ENCODE measurements at regions not wholly inside any gene's neighbourhood (a gene's known extent, or its start where the extent isn't known, plus 50 kb on each side); places are given as distances from the start of the nearest gene placed in this dataset.

- TF ChIP-seq, protein P1, sequence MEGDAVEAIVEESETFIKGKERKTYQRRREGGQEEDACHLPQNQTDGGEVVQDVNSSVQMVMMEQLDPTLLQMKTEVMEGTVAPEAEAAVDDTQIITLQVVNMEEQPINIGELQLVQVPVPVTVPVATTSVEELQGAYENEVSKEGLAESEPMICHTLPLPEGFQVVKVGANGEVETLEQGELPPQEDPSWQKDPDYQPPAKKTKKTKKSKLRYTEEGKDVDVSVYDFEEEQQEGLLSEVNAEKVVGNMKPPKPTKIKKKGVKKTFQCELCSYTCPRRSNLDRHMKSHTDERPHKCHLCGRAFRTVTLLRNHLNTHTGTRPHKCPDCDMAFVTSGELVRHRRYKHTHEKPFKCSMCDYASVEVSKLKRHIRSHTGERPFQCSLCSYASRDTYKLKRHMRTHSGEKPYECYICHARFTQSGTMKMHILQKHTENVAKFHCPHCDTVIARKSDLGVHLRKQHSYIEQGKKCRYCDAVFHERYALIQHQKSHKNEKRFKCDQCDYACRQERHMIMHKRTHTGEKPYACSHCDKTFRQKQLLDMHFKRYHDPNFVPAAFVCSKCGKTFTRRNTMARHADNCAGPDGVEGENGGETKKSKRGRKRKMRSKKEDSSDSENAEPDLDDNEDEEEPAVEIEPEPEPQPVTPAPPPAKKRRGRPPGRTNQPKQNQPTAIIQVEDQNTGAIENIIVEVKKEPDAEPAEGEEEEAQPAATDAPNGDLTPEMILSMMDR (IDR thresholded peaks at IDR 0.05; ENCODE audit: low read depth, low read length) = no peak
- Histone ChIP-seq H3K4me1 (peaks cover 5% of the 10 kb centered on the region), H3K9me3 (no peaks in the 10 kb centered on the region), H3K36me3 (no peaks in the 10 kb centered on the region), H3K27me3 (no peaks in the 10 kb centered on the region), H3K4me3 (ENCODE audit: low read depth, low read length) (no peak overlapping the region)
- no peak for DNase-seq
Measured at GRCh38 chr6:144602523-144603180, 317.5 kb downstream of the UTRN start.

GRCh38 chr6:144606083-144606482 lies 320.9 kb downstream of the UTRN start:
- no peaks in the 10 kb centered on the region for H3K36me3 ChIP-seq
- no peaks in the 10 kb centered on the region for H3K9me3 ChIP-seq
- no peaks in the 10 kb centered on the region for H3K4me1 ChIP-seq
- H3K27me3 ChIP-seq = no peaks in the 10 kb centered on the region
- TF ChIP-seq, protein P1 (IDR thresholded peaks at IDR 0.05; ENCODE audit: low read depth, low read length) = no peak
- H3K4me3 ChIP-seq (ENCODE audit: low read depth, low read length) = no peak overlapping the region
- DNase-seq = no peak

DNA sequence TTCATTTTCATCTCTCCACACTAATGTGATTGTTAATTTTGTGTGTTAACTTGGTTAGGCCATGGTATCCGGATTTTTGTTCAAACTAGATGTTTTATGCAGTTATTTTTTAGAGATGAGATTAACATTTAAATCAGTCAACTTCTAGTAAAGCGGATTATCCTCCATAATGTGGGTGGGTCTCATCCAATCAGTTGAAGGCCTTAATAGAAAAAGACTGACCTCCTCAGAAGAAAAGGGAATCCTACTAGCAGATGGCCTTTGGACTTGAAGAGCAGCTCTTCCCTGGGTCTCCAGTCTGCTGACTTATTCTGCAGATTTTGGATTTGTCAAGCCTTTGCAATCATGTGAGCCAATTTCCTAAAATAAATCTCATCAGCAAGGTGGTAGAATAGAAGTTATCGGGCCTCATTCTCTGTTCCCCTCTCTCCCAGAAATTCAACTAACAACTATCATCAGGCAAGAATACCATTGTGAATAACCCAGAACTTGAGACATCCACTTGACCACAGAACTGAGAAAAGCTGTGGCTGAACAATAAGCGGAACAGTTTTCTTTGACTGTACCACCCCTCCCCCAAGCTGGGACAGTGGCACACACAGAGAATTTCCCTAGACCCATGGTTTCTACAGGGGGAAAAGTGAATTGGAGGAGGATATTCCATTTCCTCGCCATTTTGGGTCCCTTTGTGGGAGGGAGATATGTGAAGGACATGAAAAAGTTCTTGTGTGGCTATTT lies 323.0 kb downstream of the UTRN start:
- TF ChIP-seq, protein P1 (IDR thresholded peaks at IDR 0.05; ENCODE audit: low read depth, low read length) = no peak
- DNase-seq = no peak
- Histone ChIP-seq H3K4me1 (no peaks in the 10 kb centered on the region), H3K4me3 (ENCODE audit: low read depth, low read length) (no peak overlapping the region), H3K9me3 (no peaks in the 10 kb centered on the region), H3K36me3 (no peaks in the 10 kb centered on the region), H3K27me3 (no peaks in the 10 kb centered on the region)

- Histone ChIP-seq H3K9me3 (no peaks in the 10 kb centered on the region), H3K4me3 (ENCODE audit: low read depth, low read length) (no peak overlapping the region), H3K4me1 (no peaks in the 10 kb centered on the region), H3K36me3 (no peaks in the 10 kb centered on the region), H3K27me3 (no peaks in the 10 kb centered on the region)
- no peak for DNase-seq
- TF ChIP-seq, protein P1 (IDR thresholded peaks at IDR 0.05; ENCODE audit: low read depth, low read length) = no peak
Measured at GRCh38 chr6:144612811-144613210, 327.7 kb downstream of the UTRN start.

GRCh38 chr6:144613859-144614258 lies 328.7 kb downstream of the UTRN start:
- H3K9me3 ChIP-seq = no peaks in the 10 kb centered on the region
- DNase-seq = no peak
- TF ChIP-seq, protein P1 (IDR thresholded peaks at IDR 0.05; ENCODE audit: low read depth, low read length) = no peak
- H3K27me3 ChIP-seq = no peaks in the 10 kb centered on the region
- no peaks in the 10 kb centered on the region for H3K4me1 ChIP-seq
- H3K36me3 ChIP-seq = no peaks in the 10 kb centered on the region
- no peak overlapping the region for H3K4me3 ChIP-seq (ENCODE audit: low read depth, low read length)

- no peak for DNase-seq
- no peaks in the 10 kb centered on the region for H3K27me3 ChIP-seq
- no peaks in the 10 kb centered on the region for H3K4me1 ChIP-seq
- H3K9me3 ChIP-seq = no peaks in the 10 kb centered on the region
- H3K4me3 ChIP-seq (ENCODE audit: low read depth, low read length) = no peak overlapping the region
- TF ChIP-seq, protein P1 (IDR thresholded peaks at IDR 0.05; ENCODE audit: low read depth, low read length) = no peak
- H3K36me3 ChIP-seq = no peaks in the 10 kb centered on the region
Measured at GRCh38 chr6:144615870-144616269, 330.7 kb downstream of the UTRN start.
